HG02678 (cell line): ENCODE measurements at regions not wholly inside any gene's neighbourhood (a gene's known extent, or its start where the extent isn't known, plus 50 kb on each side); places are given as distances from the start of the nearest gene placed in this dataset.

Experiments used
- ATAC-seq: cut with Tn5 transposase; IDR thresholded peaks from one replicate; pipeline ENCODE4 v1.9.1; 2021; ENCODE audit warnings: mild to moderate bottlenecking, moderate library complexity; ENCODE audit not compliant: unreplicated experiment

GRCh38 chr12:69094606-69095216 is 144.7 kb upstream of the CPSF6 start:
- ATAC-seq, result no peak

- no peak for ATAC-seq
Measured at GRCh38 chr12:69095765-69096477, 143.4 kb upstream of the CPSF6 start.

DNA sequence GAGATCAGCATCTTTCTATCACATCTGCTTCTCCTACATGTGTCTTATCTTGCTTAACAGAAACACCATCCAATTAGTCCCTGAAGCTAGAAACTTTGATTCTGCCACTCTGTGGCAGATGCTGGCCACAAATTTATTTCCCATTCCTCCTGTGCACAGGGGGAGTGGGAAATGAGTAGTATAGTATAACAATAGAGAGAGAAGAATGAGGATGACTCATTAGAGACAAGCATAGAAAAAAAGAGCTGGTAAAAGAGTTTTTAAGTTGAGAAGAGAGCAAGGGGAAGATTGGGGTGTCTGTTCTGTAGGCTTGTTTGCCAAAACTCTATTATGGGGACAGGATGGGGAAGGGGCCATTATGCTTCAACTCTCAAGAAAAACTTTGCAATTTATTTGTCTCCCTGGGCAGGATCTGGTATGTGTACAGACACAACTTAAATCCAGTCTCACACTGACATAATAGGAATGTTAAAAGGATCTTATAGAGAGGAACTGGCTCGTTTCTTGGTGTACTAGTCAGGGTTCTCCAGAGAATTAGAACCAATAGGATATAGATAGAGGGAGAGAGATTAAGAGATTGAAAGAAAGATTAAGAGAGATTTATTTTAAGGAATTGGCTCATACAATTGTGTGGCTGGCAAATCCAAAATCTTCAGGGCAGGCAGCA is 142.6 kb upstream of the CPSF6 start:
- no peak for ATAC-seq

DNA sequence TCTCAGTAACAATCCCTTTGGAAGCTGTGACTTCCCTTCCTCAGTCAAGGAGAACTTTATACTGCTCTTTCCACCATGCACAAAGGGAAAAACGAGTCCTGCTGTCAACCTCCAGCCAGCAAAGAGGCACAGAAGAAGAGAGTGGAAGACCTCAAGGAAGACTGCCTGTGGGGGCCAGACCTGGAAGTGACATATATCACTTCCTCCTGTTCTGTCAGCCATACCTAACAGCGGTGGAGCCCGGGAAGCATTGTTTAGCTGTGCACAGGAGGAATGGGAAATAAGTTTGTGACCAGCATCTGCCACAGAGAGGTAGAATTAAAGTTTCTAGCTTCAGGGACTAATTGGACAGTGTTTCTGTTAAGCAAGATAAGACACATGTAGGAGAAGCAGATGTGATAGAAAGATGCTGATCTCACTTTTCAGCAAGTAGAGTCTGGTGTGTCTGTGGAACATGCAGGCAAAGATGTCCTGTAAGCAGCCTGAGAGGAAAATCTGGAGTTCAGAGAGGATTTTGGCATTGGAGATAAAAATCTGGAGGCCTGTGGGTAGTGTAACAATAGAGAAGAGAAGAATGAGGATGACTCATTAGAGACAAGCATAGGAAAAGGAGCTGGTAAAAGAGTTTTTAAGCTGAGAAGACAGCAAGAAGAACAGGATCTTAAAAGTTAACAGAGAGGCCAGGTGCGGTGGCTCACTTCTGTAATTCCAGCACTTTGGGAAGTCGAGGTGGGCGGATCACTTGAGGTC is 141.6 kb upstream of the CPSF6 start:
- ATAC-seq, result no peak

- no peak for ATAC-seq
Measured at GRCh38 chr12:69099201-69099837, 140.1 kb upstream of the CPSF6 start.

- no peak for ATAC-seq
Measured at GRCh38 chr12:69101505-69101904, 137.9 kb upstream of the CPSF6 start.

DNA sequence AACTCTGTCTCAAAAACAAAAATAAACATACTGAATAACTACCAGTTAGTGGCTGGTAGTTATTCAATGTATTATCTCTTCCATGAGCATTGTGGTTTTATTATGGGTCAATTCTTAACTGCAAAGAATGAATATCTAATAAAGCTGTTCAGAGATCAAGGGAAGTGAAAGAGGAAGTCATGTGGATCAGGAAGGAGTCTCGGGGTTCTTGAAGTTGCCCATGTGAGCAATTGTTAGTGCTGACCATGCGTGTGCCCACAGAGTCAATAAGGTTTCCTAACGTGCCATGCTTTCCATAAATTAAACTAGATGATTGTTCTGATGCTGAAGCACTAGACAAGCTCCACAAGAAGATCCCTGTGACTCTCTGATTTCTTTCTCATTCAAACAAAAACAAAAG is 136.5 kb upstream of the CPSF6 start:
- ATAC-seq, result no peak

GRCh38 chr12:69105101-69105962 is 134.0 kb upstream of the CPSF6 start:
- ATAC-seq, result no peak

- no peak for ATAC-seq
Measured at GRCh38 chr12:69106482-69107118, 132.8 kb upstream of the CPSF6 start.

- no peak for ATAC-seq
Measured at GRCh38 chr12:69107541-69107940, 131.8 kb upstream of the CPSF6 start.

DNA sequence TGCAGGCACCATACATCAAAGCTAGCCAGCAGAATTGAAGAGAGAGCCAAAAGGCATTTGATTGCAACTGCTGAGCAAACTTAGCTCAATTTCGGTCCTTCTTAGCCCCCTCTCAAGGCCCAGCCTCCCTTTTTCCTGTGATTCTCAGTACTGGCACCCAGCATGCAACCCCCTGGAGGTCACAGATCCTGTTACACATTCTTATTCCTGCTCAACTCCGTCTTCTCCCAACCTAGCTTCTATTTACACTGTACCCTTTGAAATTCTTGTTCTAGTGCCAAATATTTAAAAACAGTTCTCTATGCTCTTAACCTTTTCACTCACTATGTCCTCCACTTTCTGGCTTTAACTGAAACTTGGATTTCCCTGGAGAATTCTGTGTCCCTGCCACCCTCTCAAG is 131.3 kb upstream of the CPSF6 start:
- no peak for ATAC-seq

GRCh38 chr12:69112616-69113015 is 126.8 kb upstream of the CPSF6 start:
- ATAC-seq, result no peak

GRCh38 chr12:69115099-69115498 is 124.3 kb upstream of the CPSF6 start:
- no peak for ATAC-seq

DNA sequence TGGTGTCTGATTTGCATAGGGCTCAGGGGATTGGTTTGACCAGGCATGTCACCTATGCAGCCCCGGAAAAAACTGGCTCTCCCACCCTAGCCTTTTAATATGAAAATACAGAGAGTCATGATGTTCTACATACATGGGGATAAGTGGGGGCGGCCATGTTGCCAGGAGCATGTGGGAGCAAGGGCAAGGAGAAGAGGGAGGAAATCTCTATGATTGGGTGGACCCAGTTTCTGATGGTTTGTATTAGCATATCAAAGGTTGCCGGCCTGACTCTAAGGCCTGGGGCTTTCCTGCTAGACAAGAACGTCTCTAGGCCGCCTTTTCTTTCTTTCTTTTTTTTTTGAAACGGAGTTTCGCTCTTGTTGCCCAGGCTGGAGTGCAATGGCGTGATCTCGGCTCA is 123.4 kb upstream of the CPSF6 start:
- ATAC-seq, result no peak

- no peak for ATAC-seq
Measured at GRCh38 chr12:69117566-69118266, 121.7 kb upstream of the CPSF6 start.

GRCh38 chr12:69118516-69118915 is 120.9 kb upstream of the CPSF6 start:
- ATAC-seq, result no peak

DNA sequence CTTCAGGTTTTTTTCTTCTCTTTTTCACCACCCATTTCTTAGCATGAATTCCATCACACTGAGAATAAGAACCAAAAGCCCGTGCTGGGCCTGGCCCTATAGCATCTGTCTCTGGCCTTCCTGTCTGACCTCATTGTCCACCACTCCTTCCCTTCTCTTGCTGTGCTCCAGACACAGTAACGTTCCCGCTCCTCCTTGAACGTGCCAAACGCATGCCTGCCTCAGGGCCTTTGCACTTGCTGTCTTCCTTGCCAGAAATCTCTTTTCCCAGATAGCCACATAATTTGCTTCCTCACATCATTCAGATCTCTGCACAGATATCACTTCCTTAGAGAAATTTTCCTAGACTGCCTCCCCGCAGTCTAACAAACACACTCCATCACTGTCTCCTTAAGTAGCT is 119.6 kb upstream of the CPSF6 start:
- ATAC-seq, result no peak

DNA sequence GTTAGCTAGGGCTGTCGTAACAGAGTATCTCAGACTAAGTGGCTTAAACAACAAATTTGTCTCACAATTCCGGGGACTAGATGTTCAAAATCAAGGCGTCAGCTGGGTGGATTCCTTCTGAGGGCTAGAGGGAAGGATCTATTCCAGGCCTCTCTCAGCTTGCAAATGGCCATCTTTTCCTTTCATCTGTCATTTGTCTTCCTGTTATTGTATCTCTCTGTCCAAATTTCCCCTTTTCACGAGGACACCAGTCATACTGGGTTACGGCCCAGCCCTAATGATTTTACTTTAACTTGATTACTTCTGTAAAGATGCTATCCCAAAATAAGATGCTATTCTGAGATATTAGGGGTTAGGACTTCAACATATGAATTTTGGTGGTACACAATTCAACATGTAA is 119.0 kb upstream of the CPSF6 start:
- ATAC-seq, result no peak

GRCh38 chr12:69123311-69123710 is 116.1 kb upstream of the CPSF6 start:
- no peak for ATAC-seq
